ENCODE measurements at regions not wholly inside any gene's neighbourhood (a gene's known extent, or its start where the extent isn't known, plus 50 kb on each side); places are given as distances from the start of the nearest gene placed in this dataset.

GRCh38 chr5:130795037-130795436 is 370.0 kb downstream of the HINT1 start:
- H3K27me3 Mint-ChIP-seq (ENCODE audit: insufficient read depth, low read depth, poor library complexity): no peaks in the 10 kb centered on the region

DNA sequence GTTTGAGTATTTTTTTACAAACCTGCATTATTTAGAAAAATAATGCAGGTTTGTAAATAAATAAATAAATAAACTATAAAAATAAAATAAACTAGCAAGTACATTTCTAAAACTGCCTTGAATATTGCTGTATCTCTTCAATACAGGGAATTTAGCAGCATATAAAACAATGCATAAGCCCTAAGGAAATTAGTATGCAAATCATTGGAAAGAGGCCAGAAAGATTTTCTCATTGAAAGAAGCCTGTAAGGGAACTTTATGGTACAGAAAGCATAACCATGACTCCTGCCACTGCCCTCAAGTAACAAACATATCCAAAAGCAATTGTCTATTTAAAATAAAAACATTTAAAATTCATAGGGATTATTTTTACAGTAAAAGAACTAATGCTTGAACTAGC is 387.3 kb downstream of the HINT1 start:
- H3K27ac ChIP-seq (ENCODE audit: low read depth): no peak overlapping the region
- no peak overlapping the region for H3K4me2 ChIP-seq
- no peak overlapping the region for H3K4me3 Mint-ChIP-seq
- H4K20me1 ChIP-seq (replicated peaks; ENCODE audit: insufficient read depth): no peaks in the 10 kb centered on the region
- H3K27ac Mint-ChIP-seq: no peak overlapping the region
- H2AFZ ChIP-seq: no peak overlapping the region
- peaks cover under 1% of the 10 kb centered on the region; the same call in 1 of the 3 replicates for H3K9me3 Mint-ChIP-seq
- no peak overlapping the region for H3K4me3 ChIP-seq
- peaks cover under 1% of the 10 kb centered on the region for H3K27me3 Mint-ChIP-seq (ENCODE audit: insufficient read depth, low read depth, poor library complexity)
- DNase-seq (ENCODE audit: low spot score): no peak
- H3F3A ChIP-seq (replicated peaks; ENCODE audit: low read depth): no peaks in the 10 kb centered on the region
- H3K36me3 Mint-ChIP-seq (ENCODE audit: low read depth): no peaks in the 10 kb centered on the region
- H3K9me2 ChIP-seq (ENCODE audit: insufficient read depth): no peaks in the 10 kb centered on the region
- no peaks in the 10 kb centered on the region for H3K4me1 Mint-ChIP-seq
- ATAC-seq: no peak
- no peaks in the 10 kb centered on the region for H3K27me3 ChIP-seq (ENCODE audit: insufficient read depth)
- H3K36me3 ChIP-seq (ENCODE audit: insufficient read depth): no peaks in the 10 kb centered on the region
- no peaks in the 10 kb centered on the region for H3K79me2 ChIP-seq (replicated peaks; ENCODE audit: insufficient read depth)
- no peaks in the 10 kb centered on the region for H3K4me1 ChIP-seq (ENCODE audit: insufficient read depth)
- no peak for TF ChIP-seq CREB1 (CRISPR knock-in tag; IDR thresholded peaks at IDR 0.05; ENCODE audit: low read depth)
- TF ChIP-seq REST (IDR thresholded peaks at IDR 0.05; ENCODE audit: unreplicated experiment): no peak
- TF ChIP-seq NANOG (IDR thresholded peaks at IDR 0.05; ENCODE audit: borderline replicate concordance): no peak
- no peak for TF ChIP-seq ZNF331 (CRISPR knock-in tag; IDR thresholded peaks at IDR 0.05; ENCODE audit: low read depth)
- TF ChIP-seq STAT1 (IDR thresholded peaks at IDR 0.05; ENCODE audit: unreplicated experiment): no peak
- TF ChIP-seq JUNB (IDR thresholded peaks at IDR 0.05; ENCODE audit: unreplicated experiment): no peak
- no peak for TF ChIP-seq ZNF114 (CRISPR knock-in tag; IDR thresholded peaks at IDR 0.05)
- TF ChIP-seq ZNF462 (CRISPR knock-in tag; IDR thresholded peaks at IDR 0.05): no peak
- TF ChIP-seq EZH2 (IDR thresholded peaks at IDR 0.05; ENCODE audit: low read depth, unreplicated experiment): no peak

More at GRCh38 chr5:130795037-130795436, 370.0 kb downstream of the HINT1 start:
- Mint-ChIP-seq H3K4me3 (no peak overlapping the region), H3K4me1 (no peaks in the 10 kb centered on the region), H3K36me3 (ENCODE audit: low read depth) (peaks cover 3% of the 10 kb centered on the region; the same call in 1 of the 3 replicates), H3K27ac (no peak overlapping the region), H3K9me3 (peaks cover 6% of the 10 kb centered on the region; the same call in 2 of the 3 replicates)
- TF ChIP-seq CREB1 (CRISPR knock-in tag; IDR thresholded peaks at IDR 0.05; ENCODE audit: low read depth) (no peak), ETS1 (IDR thresholded peaks at IDR 0.05) (no peak), EZH2 (IDR thresholded peaks at IDR 0.05; ENCODE audit: low read depth, unreplicated experiment) (no peak)
- no peak overlapping the region for H2AFZ ChIP-seq
- H3F3A ChIP-seq (replicated peaks; ENCODE audit: low read depth): no peaks in the 10 kb centered on the region
- ATAC-seq (no peak), DNase-seq (ENCODE audit: low spot score) (no peak)
- no peaks in the 10 kb centered on the region for H3K4me1 ChIP-seq (ENCODE audit: insufficient read depth)
- H3K9me2 ChIP-seq (ENCODE audit: insufficient read depth): no peaks in the 10 kb centered on the region; the same call in 1 of the 2 replicates
- no peaks in the 10 kb centered on the region for H3K36me3 ChIP-seq (ENCODE audit: insufficient read depth)
- H3K4me2 ChIP-seq: no peak overlapping the region
- H3K79me2 ChIP-seq (replicated peaks; ENCODE audit: insufficient read depth): no peaks in the 10 kb centered on the region
- no peaks in the 10 kb centered on the region for H3K27me3 ChIP-seq (ENCODE audit: insufficient read depth)
- no peak overlapping the region for H3K27ac ChIP-seq (ENCODE audit: low read depth)
- H4K20me1 ChIP-seq (replicated peaks; ENCODE audit: insufficient read depth): no peaks in the 10 kb centered on the region
- H3K4me3 ChIP-seq: no peak overlapping the region

Measured in GM23338 (cell line).